IMR-90 (cell line): ENCODE measurements at regions not wholly inside any gene's neighbourhood (a gene's known extent, or its start where the extent isn't known, plus 50 kb on each side); places are given as distances from the start of the nearest gene placed in this dataset.

Experiments used
- BHLHE40 ChIP-seq: fragments of 150-350 bp; IDR thresholded peaks from 2 replicates; pipeline ENCODE4 v1.6.1; 2016; ENCODE audit warnings: mild to moderate bottlenecking, low read depth, low read length
- CTCF ChIP-seq: conservative IDR thresholded peaks from 2 replicates; pipeline ENCODE4 v1.5.1; 2012; ENCODE audit warnings: mild to moderate bottlenecking, low read depth, low read length, improper control_type of control experiment
- FOS ChIP-seq: fragments of 150-350 bp; IDR thresholded peaks from 2 replicates; pipeline ENCODE4 v1.6.1; 2016; ENCODE audit warnings: low read depth, low read length
- MAZ ChIP-seq: IDR thresholded peaks from 2 replicates; pipeline ENCODE4 v1.6.1; 2012; ENCODE audit warnings: low read depth, mild to moderate bottlenecking, low read length, improper control_type of control experiment, moderate library complexity, borderline replicate concordance
- MXI1 ChIP-seq: IDR thresholded peaks from 2 replicates; pipeline ENCODE4 v1.6.1; 2012; ENCODE audit warnings: low read depth, mild to moderate bottlenecking, low read length, moderate library complexity, borderline replicate concordance
- POLR2A ChIP-seq: IDR thresholded peaks from 2 replicates; pipeline ENCODE4 v1.6.1; 2012; ENCODE audit warnings: mild to moderate bottlenecking, low read depth, low read length
- RCOR1 ChIP-seq: IDR thresholded peaks from 2 replicates; pipeline ENCODE4 v1.6.1; 2012; ENCODE audit warnings: mild to moderate bottlenecking, low read length, improper control_type of control experiment; ENCODE audit not compliant: insufficient replicate concordance
- RFX5 ChIP-seq: IDR thresholded peaks from 2 replicates; pipeline ENCODE4 v1.8.0; 2012; ENCODE audit warnings: low read depth, mild to moderate bottlenecking, low read length, moderate library complexity
- USF2 ChIP-seq: fragments of 150-350 bp; IDR thresholded peaks from 2 replicates; pipeline ENCODE4 v1.6.1; 2017; ENCODE audit warnings: mild to moderate bottlenecking, antibody characterized with exemption, low read length, low read depth

- no peak for TF ChIP-seq CTCF
- no peak for TF ChIP-seq RCOR1
- no peak for TF ChIP-seq FOS
- no peak for TF ChIP-seq MAZ
- TF ChIP-seq POLR2A: no peak
- TF ChIP-seq RFX5: no peak
- TF ChIP-seq BHLHE40: no peak
- TF ChIP-seq MXI1: no peak
- TF ChIP-seq USF2: no peak
Measured at GRCh38 chr19:29879655-29879974, 62.4 kb upstream of the URI1 start.
